ENCODE measurements at regions not wholly inside any gene's neighbourhood (a gene's known extent, or its start where the extent isn't known, plus 50 kb on each side); places are given as distances from the start of the nearest gene placed in this dataset.
A peak's percentile ranks its signal among the peaks of the same experiment; 100 is the strongest.

DNA sequence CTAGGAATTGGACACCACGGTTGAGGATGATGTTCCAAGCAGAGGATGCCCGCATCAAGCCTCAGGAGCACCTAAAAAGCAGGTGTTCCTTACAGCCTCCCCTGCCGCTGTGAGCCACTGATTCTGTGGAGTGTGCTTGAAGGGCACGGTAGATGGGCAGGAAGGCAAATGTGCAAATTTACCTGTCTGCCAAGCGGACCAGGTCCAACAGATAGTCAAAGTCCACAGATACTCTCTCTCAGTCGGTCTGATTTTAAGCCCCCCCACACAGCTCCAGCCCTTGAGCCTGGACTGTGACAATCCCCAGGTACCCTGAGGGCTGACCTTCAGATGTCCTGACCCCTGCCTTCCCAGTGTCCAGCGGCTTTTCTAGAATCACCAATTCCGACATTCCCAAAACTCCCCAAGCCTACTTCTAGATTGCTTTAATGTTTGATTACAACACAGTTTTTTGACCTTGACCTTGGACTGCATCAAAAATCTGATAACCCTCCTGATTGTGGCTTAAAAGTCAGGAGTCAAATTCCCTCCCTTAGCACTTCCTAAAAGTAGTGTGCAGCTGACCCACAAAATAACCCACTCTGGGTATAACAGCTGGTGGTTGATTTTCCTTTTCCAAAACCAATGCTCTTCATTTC lies 208.8 kb upstream of the NCKAP5 start:
- no peaks in the 10 kb centered on the region for H3K27me3 Mint-ChIP-seq (ENCODE audit: insufficient read depth, unreplicated experiment)
- no peaks in the 10 kb centered on the region for H3K9me3 Mint-ChIP-seq (ENCODE audit: unreplicated experiment)
- POLR2A ChIA-PET = no interaction called here
- H3K4me3 Mint-ChIP-seq (ENCODE audit: unreplicated experiment) = no peak overlapping the region
- intact Hi-C loops (cut with micrococcal nuclease) = loop anchor here (5.0 kb wide), 1 partner anchor 1510 kb away; no protein-coding TSS in a partner anchor
- BruUV-seq (replicated peaks) = no TSS peak
- DNase-seq (ENCODE audit: unreplicated experiment) = no peak
- no peak overlapping the region for H3K27ac Mint-ChIP-seq (ENCODE audit: low read depth, unreplicated experiment)
- TF ChIP-seq, protein P1, sequence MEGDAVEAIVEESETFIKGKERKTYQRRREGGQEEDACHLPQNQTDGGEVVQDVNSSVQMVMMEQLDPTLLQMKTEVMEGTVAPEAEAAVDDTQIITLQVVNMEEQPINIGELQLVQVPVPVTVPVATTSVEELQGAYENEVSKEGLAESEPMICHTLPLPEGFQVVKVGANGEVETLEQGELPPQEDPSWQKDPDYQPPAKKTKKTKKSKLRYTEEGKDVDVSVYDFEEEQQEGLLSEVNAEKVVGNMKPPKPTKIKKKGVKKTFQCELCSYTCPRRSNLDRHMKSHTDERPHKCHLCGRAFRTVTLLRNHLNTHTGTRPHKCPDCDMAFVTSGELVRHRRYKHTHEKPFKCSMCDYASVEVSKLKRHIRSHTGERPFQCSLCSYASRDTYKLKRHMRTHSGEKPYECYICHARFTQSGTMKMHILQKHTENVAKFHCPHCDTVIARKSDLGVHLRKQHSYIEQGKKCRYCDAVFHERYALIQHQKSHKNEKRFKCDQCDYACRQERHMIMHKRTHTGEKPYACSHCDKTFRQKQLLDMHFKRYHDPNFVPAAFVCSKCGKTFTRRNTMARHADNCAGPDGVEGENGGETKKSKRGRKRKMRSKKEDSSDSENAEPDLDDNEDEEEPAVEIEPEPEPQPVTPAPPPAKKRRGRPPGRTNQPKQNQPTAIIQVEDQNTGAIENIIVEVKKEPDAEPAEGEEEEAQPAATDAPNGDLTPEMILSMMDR (IDR thresholded peaks at IDR 0.05; ENCODE audit: unreplicated experiment) = no peak
- no peaks in the 10 kb centered on the region for H3K4me1 Mint-ChIP-seq (ENCODE audit: insufficient read depth, unreplicated experiment)
- CTCF ChIA-PET = interaction anchor here (0.6 to 1.3 kb wide), 3 partner anchors 514 to 1333 kb away, joined by 3 to 5 read pairs (median 5); no protein-coding TSS in a partner anchor
- H3K36me3 Mint-ChIP-seq (ENCODE audit: insufficient read depth, unreplicated experiment) = no peaks in the 10 kb centered on the region

GRCh38 chr2:133777574-133777960 lies 209.3 kb upstream of the NCKAP5 start:
- TF ChIP-seq, protein P1 (IDR thresholded peaks at IDR 0.05; ENCODE audit: unreplicated experiment) = no peak
- H3K4me1 Mint-ChIP-seq (ENCODE audit: insufficient read depth, unreplicated experiment) = no peaks in the 10 kb centered on the region
- no peaks in the 10 kb centered on the region for H3K36me3 Mint-ChIP-seq (ENCODE audit: insufficient read depth, unreplicated experiment)
- no peak overlapping the region for H3K4me3 Mint-ChIP-seq (ENCODE audit: unreplicated experiment)
- H3K27me3 Mint-ChIP-seq (ENCODE audit: insufficient read depth, unreplicated experiment) = no peaks in the 10 kb centered on the region
- no peaks in the 10 kb centered on the region for H3K9me3 Mint-ChIP-seq (ENCODE audit: unreplicated experiment)
- no peak overlapping the region for H3K27ac Mint-ChIP-seq (ENCODE audit: low read depth, unreplicated experiment)
- BruUV-seq (replicated peaks) = no TSS peak
- DNase-seq (ENCODE audit: unreplicated experiment) = peak; percentile 60
- CTCF ChIA-PET = interaction anchor here (1.0 to 1.3 kb wide), 2 partner anchors 514 to 1231 kb away, joined by 5 read pairs; no protein-coding TSS in a partner anchor
- intact Hi-C loops (cut with micrococcal nuclease) = loop anchor here (5.0 kb wide), 1 partner anchor 1510 kb away; no protein-coding TSS in a partner anchor
- POLR2A ChIA-PET = no interaction called here

GRCh38 chr2:133780099-133780996 lies 212.1 kb upstream of the NCKAP5 start:
- intact Hi-C loops (cut with micrococcal nuclease) = loop anchor here (2.0 to 10.0 kb wide), 4 partner anchors 64 to 606 kb away; no protein-coding TSS in a partner anchor
- H3K4me1 Mint-ChIP-seq (ENCODE audit: insufficient read depth, unreplicated experiment) = no peaks in the 10 kb centered on the region
- H3K27me3 Mint-ChIP-seq (ENCODE audit: insufficient read depth, unreplicated experiment) = no peaks in the 10 kb centered on the region
- POLR2A ChIA-PET = interaction anchor here (0.7 kb wide), 1 partner anchor 1342 kb away, joined by 4 read pairs; no protein-coding TSS in a partner anchor
- no TSS peak for BruUV-seq (replicated peaks)
- peak; percentile 74 for DNase-seq (ENCODE audit: unreplicated experiment)
- no peak overlapping the region for H3K4me3 Mint-ChIP-seq (ENCODE audit: unreplicated experiment)
- no peak overlapping the region for H3K27ac Mint-ChIP-seq (ENCODE audit: low read depth, unreplicated experiment)
- TF ChIP-seq, protein P1 (IDR thresholded peaks at IDR 0.05; ENCODE audit: unreplicated experiment) = peak; percentile 75
- no peaks in the 10 kb centered on the region for H3K36me3 Mint-ChIP-seq (ENCODE audit: insufficient read depth, unreplicated experiment)
- H3K9me3 Mint-ChIP-seq (ENCODE audit: unreplicated experiment) = no peaks in the 10 kb centered on the region
- CTCF ChIA-PET = interaction anchor here (0.6 to 1.6 kb wide), 43 partner anchors 8 to 1382 kb away, joined by 3 to 16 read pairs (median 4); partner anchors contain the start of gene NCKAP5

GRCh38 chr2:133780997-133781513 lies 212.8 kb upstream of the NCKAP5 start:
- Mint-ChIP-seq H3K9me3 (ENCODE audit: unreplicated experiment) (no peaks in the 10 kb centered on the region), H3K36me3 (ENCODE audit: insufficient read depth, unreplicated experiment) (no peaks in the 10 kb centered on the region), H3K27me3 (ENCODE audit: insufficient read depth, unreplicated experiment) (no peaks in the 10 kb centered on the region), H3K27ac (ENCODE audit: low read depth, unreplicated experiment) (no peak overlapping the region), H3K4me3 (ENCODE audit: unreplicated experiment) (no peak overlapping the region), H3K4me1 (ENCODE audit: insufficient read depth, unreplicated experiment) (no peaks in the 10 kb centered on the region)
- no TSS peak for BruUV-seq (replicated peaks)
- intact Hi-C loops (cut with micrococcal nuclease) = loop anchor here (2.0 to 10.0 kb wide), 4 partner anchors 64 to 606 kb away; no protein-coding TSS in a partner anchor
- ChIA-PET CTCF (interaction anchor here (0.5 kb wide), 1 partner anchor 63 kb away, joined by 3 read pairs; no protein-coding TSS in a partner anchor), POLR2A (no interaction called here)
- TF ChIP-seq, protein P1 (IDR thresholded peaks at IDR 0.05; ENCODE audit: unreplicated experiment) = no peak
- DNase-seq (ENCODE audit: unreplicated experiment) = no peak
